ENCODE measurements at regions not wholly inside any gene's neighbourhood (a gene's known extent, or its start where the extent isn't known, plus 50 kb on each side); places are given as distances from the start of the nearest gene placed in this dataset.

- TF ChIP-seq CTCF (IDR thresholded peaks at IDR 0.05), result no peak
- TF ChIP-seq POLR2AphosphoS5 (IDR thresholded peaks at IDR 0.05), result no peak
- no peak for TF ChIP-seq EP300 (IDR thresholded peaks at IDR 0.05)
Observed at GRCh38 chr7:155365146-155365874, 67.6 kb downstream of the INSIG1 start.
